HG02885 (cell line): ENCODE measurements at regions not wholly inside any gene's neighbourhood (a gene's known extent, or its start where the extent isn't known, plus 50 kb on each side); places are given as distances from the start of the nearest gene placed in this dataset.
"Not testable (repeated sequence)": the region's sequence is repeated elsewhere in the genome, so short reads cannot be mapped to it uniquely, and the experiment has no call there.

Source experiments
- ATAC-seq: cut with Tn5 transposase; IDR thresholded peaks from one replicate; pipeline ENCODE4 v1.9.1; 2021; ENCODE audit warnings: mild to moderate bottlenecking; ENCODE audit not compliant: unreplicated experiment, poor library complexity

- no peak for ATAC-seq
Observed at GRCh38 chr5:163682234-163682633, 176.8 kb downstream of the MAT2B start.

- ATAC-seq, result no peak
Observed at GRCh38 chr5:163687414-163687813, 182.0 kb downstream of the MAT2B start.

DNA sequence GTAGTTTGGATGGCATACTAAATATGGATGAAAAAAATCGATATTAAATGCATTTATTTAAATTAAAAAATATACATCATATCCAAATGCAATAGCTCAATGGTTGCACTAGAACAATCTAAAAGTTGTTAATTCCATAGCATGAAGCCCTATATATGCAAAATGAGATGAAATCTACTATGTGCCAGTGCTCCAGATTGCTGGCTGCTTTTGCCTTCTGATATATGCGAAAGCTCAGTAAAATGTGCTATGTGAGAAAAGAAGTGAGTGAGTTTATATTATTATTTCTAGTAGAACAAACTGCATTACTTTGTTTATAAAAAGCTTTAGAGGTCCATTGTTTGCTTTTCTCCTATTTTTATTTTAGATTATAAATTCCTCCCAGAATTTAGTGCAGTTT, 186.7 kb downstream of the MAT2B start:
- ATAC-seq, result no peak

- ATAC-seq, result peak; percentile 97
Observed at GRCh38 chr5:163695830-163696578, 190.6 kb downstream of the MAT2B start.

DNA sequence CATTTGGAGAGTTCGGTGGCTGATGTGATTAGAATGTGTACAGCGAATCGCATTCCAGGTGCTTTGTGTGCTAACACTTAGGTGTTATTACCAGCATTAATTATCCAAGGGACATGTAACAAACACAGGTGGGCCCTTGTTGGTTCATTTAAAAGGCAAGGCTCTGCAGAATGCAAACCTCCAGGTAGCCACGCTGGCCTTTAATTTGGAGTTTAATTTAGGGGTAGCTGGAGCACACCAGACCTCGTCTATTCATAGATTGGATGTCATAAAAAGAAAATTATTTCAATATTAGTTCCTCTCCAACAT, 191.1 kb downstream of the MAT2B start:
- ATAC-seq, result no peak

DNA sequence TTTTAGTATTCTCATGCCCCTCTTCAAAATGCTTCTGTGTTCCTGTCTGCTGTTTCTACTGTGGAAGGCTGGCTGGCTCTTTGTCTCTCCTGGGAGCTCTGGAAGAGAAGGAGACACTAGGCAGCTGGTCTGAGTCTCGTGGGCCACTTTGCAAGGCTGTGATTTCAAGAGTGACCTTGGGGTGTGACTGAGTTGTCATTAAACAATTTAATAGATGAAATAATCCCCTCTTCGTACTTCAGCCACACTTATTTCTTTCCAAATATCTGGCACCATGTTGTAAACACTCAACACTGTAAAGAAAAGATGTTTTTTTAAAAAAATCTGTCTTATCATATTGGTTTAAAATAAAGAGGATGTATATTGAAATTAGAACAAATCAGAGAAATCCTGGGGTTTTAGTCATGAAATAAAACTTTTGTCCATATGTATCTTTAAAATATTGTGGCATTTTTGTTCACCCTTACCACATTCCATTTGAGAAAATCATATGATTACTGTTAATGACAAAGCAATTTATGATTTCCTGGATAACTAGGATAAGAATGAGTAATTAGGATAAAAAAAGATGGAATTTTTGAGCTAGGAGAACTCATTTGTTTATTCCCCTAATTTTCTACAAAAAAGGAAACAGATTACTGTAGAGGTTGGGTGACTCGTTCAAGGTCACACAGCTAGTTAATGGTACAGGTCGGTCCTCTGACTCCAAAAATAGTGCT, 200.8 kb downstream of the MAT2B start:
- ATAC-seq, result no peak

GRCh38 chr5:163712011-163712410, 206.6 kb downstream of the MAT2B start:
- ATAC-seq, result no peak

DNA sequence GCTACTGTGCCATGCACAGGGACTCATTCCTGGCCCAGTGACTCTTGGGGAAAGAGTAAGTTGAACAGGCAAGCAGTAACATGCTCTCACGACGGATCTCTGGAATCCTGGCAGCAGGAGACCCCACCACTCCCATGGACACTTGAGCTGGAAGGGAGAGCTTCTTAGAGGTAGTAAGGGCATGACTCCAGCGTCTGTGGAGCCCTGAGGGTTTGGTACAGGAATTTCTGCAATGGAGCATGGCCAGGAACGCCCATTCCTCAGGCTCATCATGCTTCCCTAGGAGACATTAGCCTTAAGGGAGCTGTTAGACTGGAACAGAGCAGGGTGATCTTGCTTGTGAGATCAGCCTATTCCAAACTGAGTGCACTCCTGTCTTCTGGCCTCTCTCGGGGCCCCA, 212.9 kb downstream of the MAT2B start:
- ATAC-seq, result no peak

DNA sequence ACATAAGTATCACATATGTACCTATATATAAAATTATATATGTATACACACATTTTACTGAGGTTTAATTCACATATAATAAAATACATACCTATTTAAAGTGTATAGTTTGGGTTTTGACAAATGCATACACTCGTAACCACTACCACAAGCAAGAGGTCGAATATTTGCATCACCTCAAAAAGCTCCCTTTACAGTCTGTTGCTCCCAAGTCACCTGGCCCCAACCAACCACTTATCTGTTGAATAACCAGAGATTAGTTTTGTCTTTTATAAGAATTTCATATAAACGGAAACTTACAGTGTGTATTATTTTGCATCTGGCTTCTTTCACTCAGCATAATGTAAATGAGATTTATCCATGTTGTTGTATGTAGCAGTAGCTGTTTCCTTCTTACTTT, 218.9 kb downstream of the MAT2B start:
- no peak for ATAC-seq

GRCh38 chr5:163727028-163727427, 221.6 kb downstream of the MAT2B start:
- ATAC-seq, result peak; percentile 75

- no peak for ATAC-seq
Observed at GRCh38 chr5:163730206-163730756, 224.9 kb downstream of the MAT2B start.

- ATAC-seq, result no peak
Observed at GRCh38 chr5:163731256-163731655, 225.8 kb downstream of the MAT2B start.

GRCh38 chr5:163735069-163735468, 229.7 kb downstream of the MAT2B start:
- no peak for ATAC-seq

DNA sequence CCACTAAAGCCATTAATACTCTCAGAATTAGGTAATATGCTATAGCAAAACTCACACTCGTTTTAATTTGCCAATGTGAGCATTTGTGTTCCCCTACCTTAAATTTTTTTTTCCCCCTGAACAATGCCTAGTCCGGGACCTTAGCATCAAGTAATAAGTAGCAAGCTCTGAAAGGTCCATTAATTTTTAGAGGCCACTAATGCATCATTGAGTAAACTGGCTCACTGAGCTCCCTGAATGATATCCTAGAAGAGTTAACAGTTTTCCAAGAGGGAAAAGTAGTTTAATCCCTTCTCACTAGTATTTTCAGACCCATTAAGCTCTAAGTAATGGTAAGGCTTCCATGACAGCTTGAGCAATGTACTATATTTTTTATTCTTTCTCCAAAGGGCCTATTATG, 242.2 kb downstream of the MAT2B start:
- no peak for ATAC-seq

DNA sequence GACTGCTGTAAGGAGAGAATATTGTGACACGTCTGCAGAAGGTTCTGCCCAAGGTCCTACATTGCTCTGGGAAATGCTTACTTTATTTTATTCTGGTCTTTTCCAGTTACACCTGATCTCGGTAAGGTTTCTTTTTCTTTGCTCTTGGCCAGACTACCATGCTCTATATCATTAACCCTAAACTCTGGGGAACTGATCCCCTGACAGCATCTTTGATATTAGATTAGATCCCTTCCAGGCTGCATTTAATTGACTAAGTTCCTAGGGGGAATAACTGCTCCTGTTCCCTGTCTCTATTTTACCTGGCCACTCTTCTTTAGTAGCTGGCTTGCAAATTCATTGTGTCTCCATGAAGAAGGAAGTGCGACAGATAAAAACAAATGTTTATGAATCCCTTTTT, 243.5 kb downstream of the MAT2B start:
- no peak for ATAC-seq

- ATAC-seq, result not testable (repeated sequence)
Observed at GRCh38 chr5:163750415-163750814, 245.0 kb downstream of the MAT2B start.

DNA sequence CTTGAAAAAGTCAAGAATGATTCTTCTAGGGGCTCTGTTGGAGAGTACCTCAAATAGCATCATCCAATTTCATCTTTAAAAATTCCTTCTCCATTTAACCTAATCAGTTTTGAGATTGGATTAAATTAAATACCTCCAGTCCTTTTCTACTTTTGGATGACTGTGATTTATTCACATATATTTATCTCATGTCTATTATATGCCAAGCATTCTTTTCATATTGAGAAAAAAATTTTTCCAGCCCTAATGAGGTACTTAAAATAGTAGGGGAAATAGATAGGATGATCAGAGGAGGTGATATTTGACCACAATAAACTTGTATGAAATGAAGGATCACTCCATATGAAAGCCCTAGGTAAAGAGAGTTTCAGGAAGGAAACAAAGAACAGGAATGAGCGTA, 250.1 kb downstream of the MAT2B start:
- ATAC-seq, result no peak

DNA sequence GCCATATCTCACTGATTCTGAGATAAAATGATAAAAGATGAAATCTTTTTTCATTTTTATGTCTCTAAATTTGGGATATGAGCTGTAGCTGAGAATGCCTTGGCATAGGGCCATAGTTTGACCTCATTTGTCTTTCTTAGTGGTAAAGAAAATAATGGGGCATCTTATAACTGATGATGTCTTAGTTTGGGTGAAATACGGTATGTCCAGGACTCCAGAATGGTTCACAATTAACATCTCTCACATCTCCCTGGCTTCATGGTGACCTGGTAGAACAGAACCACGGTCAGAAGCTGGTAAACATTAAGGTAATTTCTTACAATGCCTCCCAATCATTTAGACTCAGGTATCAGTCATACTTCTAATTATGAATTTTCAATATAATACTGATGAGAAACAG, 250.8 kb downstream of the MAT2B start:
- ATAC-seq, result no peak

- ATAC-seq, result no peak
Observed at GRCh38 chr5:163757344-163757743, 251.9 kb downstream of the MAT2B start.

- no peak for ATAC-seq
Observed at GRCh38 chr5:163758283-163758711, 252.9 kb downstream of the MAT2B start.

DNA sequence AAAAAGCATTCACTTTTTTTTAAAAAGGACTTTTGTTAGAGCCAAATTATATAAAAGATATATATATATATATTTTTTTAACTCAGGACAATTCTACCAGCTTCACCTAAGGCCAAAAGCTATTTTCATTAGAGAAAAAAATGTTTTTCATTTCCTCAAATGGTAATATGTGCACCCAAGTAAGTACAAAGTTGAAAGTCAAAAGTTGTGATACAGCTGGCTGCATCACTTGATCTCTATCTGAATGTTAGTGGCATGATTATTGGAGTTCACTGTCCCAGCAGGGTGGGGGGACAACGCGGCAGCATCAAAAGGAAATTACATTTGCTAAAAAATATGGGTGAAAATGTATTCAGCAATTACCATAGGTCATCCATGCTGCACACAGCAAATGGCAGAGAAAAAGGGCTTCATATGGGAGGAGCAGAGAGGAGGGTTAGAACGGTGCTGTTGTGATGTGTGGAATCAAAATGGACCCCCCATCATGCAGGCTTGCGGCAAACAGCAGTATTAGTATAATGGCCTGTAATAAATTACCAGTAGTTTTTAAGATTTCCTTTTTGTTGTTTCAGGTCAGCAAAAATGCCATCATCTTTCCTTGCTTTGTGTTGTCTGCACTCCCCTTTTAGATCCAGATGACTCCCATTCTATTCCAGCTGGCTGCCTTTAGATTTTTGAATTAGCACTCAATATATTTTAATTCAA, 253.7 kb downstream of the MAT2B start:
- no peak for ATAC-seq
